ENCODE measurements at regions not wholly inside any gene's neighbourhood (a gene's known extent, or its start where the extent isn't known, plus 50 kb on each side); places are given as distances from the start of the nearest gene placed in this dataset.

- no peak overlapping the region for H3K4me3 ChIP-seq (ENCODE audit: low read length)
- no peak for DNase-seq (ENCODE audit: low read depth)
- TF ChIP-seq, protein P1, sequence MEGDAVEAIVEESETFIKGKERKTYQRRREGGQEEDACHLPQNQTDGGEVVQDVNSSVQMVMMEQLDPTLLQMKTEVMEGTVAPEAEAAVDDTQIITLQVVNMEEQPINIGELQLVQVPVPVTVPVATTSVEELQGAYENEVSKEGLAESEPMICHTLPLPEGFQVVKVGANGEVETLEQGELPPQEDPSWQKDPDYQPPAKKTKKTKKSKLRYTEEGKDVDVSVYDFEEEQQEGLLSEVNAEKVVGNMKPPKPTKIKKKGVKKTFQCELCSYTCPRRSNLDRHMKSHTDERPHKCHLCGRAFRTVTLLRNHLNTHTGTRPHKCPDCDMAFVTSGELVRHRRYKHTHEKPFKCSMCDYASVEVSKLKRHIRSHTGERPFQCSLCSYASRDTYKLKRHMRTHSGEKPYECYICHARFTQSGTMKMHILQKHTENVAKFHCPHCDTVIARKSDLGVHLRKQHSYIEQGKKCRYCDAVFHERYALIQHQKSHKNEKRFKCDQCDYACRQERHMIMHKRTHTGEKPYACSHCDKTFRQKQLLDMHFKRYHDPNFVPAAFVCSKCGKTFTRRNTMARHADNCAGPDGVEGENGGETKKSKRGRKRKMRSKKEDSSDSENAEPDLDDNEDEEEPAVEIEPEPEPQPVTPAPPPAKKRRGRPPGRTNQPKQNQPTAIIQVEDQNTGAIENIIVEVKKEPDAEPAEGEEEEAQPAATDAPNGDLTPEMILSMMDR (IDR thresholded peaks at IDR 0.05; ENCODE audit: insufficient read depth, low read depth, low read length, missing control alignments): no peak
Observed at GRCh38 chr7:25371972-25372371, 143.7 kb upstream of the NPVF start.

DNA sequence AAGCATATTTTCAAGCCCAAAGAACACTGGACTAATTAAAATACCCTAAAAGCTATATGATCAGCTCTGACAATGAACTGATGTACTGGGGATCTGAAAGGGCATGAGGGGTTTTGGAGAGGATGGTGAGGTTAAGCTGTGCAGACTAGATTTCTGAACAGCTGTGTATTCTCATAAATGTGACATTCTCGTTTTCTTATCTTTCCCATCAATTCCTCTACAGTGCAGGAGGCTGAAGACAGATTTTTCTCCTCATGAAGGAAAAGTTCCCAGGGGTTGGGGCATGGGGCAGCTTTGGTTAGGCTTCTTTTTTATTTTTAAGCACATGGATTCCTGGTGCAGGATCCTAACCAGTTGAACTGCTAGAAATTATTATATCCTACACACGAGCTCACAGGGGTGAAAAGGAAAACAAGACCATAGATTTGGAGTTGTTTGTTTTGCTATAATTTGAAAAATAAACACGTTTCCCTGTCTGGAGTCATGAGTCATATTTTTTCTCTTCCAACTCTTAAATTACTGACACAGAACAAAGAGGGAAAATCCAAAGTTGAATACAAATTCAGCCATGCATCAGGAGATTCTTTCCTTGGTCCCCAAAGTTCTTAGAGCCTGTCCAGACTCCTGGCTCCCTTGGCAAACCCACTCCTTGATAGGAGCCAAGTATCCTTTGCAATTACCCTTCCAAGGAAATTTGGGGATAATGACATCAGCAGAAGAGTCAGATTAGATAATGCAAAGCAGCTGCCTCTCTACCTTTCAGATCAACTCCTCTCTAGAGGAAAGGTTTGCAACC is 147.7 kb upstream of the NPVF start:
- H3K4me3 ChIP-seq (ENCODE audit: low read length): no peak overlapping the region
- no peak for DNase-seq (ENCODE audit: low read depth)
- TF ChIP-seq, protein P1 (IDR thresholded peaks at IDR 0.05; ENCODE audit: insufficient read depth, low read depth, low read length, missing control alignments): no peak

GRCh38 chr7:25379351-25380300 is 151.3 kb upstream of the NPVF start:
- H3K4me3 ChIP-seq (ENCODE audit: low read length): no peak overlapping the region
- no peak for DNase-seq (ENCODE audit: low read depth)
- TF ChIP-seq, protein P1 (IDR thresholded peaks at IDR 0.05; ENCODE audit: insufficient read depth, low read depth, low read length, missing control alignments): no peak

DNA sequence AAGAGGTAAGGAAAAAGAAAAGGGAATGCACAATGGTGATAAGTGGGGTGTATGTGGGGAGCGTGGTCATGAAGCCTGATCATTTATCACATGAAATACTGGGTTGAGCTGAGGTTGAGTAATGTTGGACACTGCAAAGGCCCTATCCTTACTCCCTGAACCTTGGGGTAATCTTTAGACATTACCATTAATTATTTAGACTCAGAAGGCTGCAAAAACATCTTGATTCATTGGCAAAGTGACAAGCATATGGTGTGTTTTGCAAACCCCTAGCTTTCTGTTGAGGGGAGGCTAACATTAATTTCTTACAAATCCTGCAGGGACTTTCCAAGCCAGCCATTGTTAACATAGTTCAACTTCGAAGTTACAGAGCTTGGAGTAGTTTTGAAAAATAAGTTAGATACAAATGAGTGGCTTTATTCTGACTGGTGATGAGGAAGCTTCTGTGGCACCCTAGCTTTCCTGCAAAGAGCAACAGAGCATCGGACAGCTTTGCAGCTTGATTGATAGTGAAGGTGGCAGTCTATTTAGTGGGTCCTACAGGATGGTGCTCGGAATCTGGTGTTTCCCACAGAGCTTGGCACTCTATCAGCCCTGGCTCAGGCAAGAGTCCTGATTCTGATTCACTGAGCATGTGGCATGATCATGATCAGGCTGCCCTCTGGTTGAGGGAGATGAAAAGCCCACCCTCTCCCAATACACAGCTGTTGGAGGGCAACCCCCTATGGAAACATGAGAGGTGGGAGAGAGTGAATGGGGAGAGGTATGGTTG is 153.7 kb upstream of the NPVF start:
- no peak overlapping the region for H3K4me3 ChIP-seq (ENCODE audit: low read length)
- DNase-seq (ENCODE audit: low read depth): no peak
- TF ChIP-seq, protein P1 (IDR thresholded peaks at IDR 0.05; ENCODE audit: insufficient read depth, low read depth, low read length, missing control alignments): no peak

DNA sequence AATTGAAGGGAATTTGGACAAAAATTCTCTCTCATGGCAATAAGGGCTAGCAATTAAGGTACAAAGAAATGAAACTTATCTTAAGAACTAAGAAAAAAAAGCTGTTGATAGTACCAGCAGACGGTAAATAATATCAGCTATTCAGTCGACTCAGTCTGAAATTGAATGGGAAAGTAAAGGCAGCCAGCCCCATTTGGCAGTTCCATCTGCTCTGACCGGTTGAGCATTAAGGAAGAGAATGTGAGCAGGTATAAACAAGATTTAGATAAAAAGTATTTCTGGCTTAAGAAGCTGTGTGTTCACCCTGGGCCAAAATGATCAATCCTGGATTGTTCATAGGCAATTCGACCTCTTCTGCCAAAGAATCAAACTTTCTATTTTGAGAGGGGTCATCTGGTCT is 154.6 kb upstream of the NPVF start:
- TF ChIP-seq, protein P1 (IDR thresholded peaks at IDR 0.05; ENCODE audit: insufficient read depth, low read depth, low read length, missing control alignments): no peak
- no peak for DNase-seq (ENCODE audit: low read depth)

DNA sequence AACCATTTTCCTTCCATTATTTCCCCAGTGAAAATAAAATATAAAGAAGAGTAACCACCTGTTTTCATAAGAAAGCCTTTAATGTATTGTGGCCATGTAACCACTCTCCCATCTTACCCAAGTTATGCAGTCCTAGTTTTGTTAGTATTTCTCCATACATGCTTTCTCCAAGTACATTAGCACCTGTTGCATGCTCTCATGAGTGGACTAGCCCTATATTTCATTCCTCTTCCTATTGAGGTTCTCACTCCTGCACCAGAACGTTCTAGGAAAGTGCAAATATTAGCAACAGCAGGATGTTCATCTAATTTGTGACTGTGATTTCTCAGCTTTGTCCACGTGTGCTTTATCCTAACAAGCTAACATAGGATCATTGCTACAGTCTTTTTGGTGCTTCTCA is 155.1 kb upstream of the NPVF start:
- TF ChIP-seq, protein P1 (IDR thresholded peaks at IDR 0.05; ENCODE audit: insufficient read depth, low read depth, low read length, missing control alignments): no peak
- no peak overlapping the region for H3K4me3 ChIP-seq (ENCODE audit: low read length)
- DNase-seq (ENCODE audit: low read depth): no peak

More for the DNA sequence above, 154.6 kb upstream of the NPVF start:
- H3K4me3 ChIP-seq (ENCODE audit: low read length): no peak overlapping the region
